Fibroblast of the aortic adventitia (primary cell): ENCODE measurements at regions not wholly inside any gene's neighbourhood (a gene's known extent, or its start where the extent isn't known, plus 50 kb on each side); places are given as distances from the start of the nearest gene placed in this dataset.

Source experiments
- DNase-seq: peaks from one replicate; pipeline ENCODE4 v3.0.0-alpha.2; 2010; ENCODE audit warnings: low read depth
- H3K4me3 ChIP-seq: 2 replicates; pipeline ENCODE4 v1.5.1; 2011; ENCODE audit warnings: low read depth, mild to moderate bottlenecking, control low read depth, low read length, moderate library complexity
- CTCF ChIP-seq: IDR thresholded peaks from 2 replicates; pipeline ENCODE4 v1.5.1; 2011; ENCODE audit warnings: mild to moderate bottlenecking, low read length, control low read depth, inconsistent platforms; ENCODE audit not compliant: insufficient read depth

DNA sequence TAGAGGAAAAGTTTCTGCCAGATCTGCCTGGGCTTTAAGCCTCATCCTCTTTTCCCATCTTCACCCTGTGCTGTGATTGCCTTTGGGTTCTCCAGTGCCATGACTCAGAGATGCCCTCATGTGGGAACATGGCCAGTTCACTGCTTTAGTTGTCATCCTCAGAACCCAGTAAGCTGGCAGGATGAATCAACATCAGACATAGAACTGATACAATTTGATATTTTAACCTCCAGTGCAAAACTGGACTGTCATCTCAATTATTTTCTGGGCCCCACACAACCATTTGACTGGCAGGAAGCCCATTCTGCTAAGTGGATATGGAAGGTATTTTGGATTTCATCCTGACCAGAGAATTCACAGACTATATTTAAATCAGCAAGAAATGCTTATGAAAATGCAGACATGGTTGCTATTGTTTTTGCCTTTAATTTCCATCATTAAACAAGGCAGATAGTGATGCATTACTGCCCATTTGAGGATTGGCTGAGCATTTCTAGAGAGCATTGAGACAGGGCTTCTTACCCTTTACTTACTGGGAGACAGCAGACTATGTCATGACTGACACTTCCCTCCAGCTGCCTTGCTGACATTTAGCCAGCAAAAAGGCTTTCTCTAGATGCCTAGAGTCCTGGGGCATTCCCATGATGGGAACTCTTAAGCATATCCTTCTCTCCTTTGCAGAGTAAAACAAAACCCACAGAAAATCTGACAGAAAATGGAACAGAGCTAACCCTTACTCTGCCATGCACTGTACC is 327.1 kb upstream of the MTNR1B start:
- TF ChIP-seq CTCF = no peak
- DNase-seq = no peak
- H3K4me3 ChIP-seq = no peak overlapping the region

GRCh38 chr11:92643827-92644226 is 325.6 kb upstream of the MTNR1B start:
- no peak for DNase-seq
- no peak overlapping the region for H3K4me3 ChIP-seq
- TF ChIP-seq CTCF = no peak

DNA sequence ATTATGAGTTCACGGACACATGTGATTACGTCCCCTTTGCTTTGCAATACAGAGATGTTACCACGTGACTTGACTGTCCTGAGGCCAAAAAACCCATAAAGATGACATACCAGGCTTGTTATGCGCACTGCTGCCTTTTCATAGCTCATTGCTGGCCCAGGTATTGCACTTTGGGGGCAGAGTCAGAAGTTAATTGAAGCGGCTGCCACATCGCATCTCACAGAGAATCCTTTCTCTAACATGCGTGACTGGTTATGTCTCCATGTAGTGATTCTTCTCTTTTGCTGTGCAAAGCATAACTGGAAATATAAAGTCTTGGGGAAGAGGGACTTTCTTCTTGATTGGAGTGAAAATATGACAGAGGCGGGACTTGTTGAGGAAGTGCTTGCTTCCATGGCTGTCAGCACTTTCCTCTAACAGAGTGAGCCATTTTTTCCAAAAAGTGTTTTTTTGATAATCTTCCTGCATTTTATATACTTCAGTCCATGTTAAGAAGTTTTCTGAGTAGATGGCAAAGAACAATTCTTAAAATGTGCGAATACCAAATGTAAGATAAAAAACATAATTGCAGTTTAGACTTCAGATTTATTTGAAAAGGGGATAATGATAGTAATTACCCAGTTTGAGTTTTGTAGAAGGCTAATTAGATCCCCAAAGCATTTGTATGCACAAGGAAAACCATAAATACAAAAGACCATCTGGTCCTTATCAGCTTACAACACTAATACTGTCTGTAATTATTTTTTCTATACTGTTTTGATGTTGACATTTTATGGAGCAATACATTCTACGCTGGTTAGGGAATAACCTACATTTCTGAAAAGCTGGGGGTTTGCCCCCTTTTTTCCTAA is 324.6 kb upstream of the MTNR1B start:
- no peak overlapping the region for H3K4me3 ChIP-seq
- TF ChIP-seq CTCF = no peak
- DNase-seq = no peak

GRCh38 chr11:92651159-92651558 is 318.3 kb upstream of the MTNR1B start:
- DNase-seq = no peak
- no peak for TF ChIP-seq CTCF
- H3K4me3 ChIP-seq = no peak overlapping the region

GRCh38 chr11:92653454-92653853 is 316.0 kb upstream of the MTNR1B start:
- no peak for DNase-seq
- no peak for TF ChIP-seq CTCF
- H3K4me3 ChIP-seq = no peak overlapping the region

GRCh38 chr11:92656783-92657182 is 312.7 kb upstream of the MTNR1B start:
- no peak for DNase-seq
- TF ChIP-seq CTCF = no peak
- no peak overlapping the region for H3K4me3 ChIP-seq
